HEK293 (cell line): ENCODE measurements at regions not wholly inside any gene's neighbourhood (a gene's known extent, or its start where the extent isn't known, plus 50 kb on each side); places are given as distances from the start of the nearest gene placed in this dataset.
"Not testable (repeated sequence)": the region's sequence is repeated elsewhere in the genome, so short reads cannot be mapped to it uniquely, and the experiment has no call there.

ENCODE experiments used
- CTCF ChIA-PET: fragments of 350-600 bp; formaldehyde crosslinking; extraction: SDS; loops from one replicate; lab custom pipeline; 2021; ENCODE audit warnings: antibody characterized with exemption; lab: Yijun Ruan, JAX
- POLR2A ChIA-PET: fragments of 300-600 bp; formaldehyde crosslinking; extraction: SDS; loops from one replicate; lab custom pipeline; 2020; ENCODE audit warnings: antibody characterized with exemption, inconsistent platforms; lab: Yijun Ruan, JAX
- H3K27ac ChIP-seq: fragments of 200-500 bp; sonication (Bioruptor generic); 2 replicates; pipeline ENCODE4 v1.5.1; 2014; ENCODE audit warnings: low read depth, low read length, control low read depth, inconsistent platforms; ENCODE audit errors: extremely low read depth
- H3K36me3 ChIP-seq, 2 experiments: fragments of 200-500 bp in 1 of 2; sonication (Bioruptor generic) in 1 of 2; 1 replicate in 1 of 2; 2 replicates in 1 of 2; pipeline ENCODE4 v1.5.1; 2014 to 2017; ENCODE audit warnings: inconsistent platforms in 2 of 2, low read length in 2 of 2; ENCODE audit not compliant: control insufficient read depth in 2 of 2, insufficient read depth in 1 of 2
- H3K4me1 ChIP-seq: fragments of 200-500 bp; sonication (Bioruptor generic); 2 replicates; pipeline ENCODE4 v1.5.1; 2014; ENCODE audit warnings: mild to moderate bottlenecking, low read length, inconsistent platforms; ENCODE audit not compliant: control insufficient read depth, insufficient read depth
- H3K4me3 ChIP-seq: 2 replicates; pipeline ENCODE4 v1.5.1; 2011; ENCODE audit warnings: low read depth, mild to moderate bottlenecking, control low read depth, low read length, moderate library complexity
- H3K9me3 ChIP-seq: fragments of 200-500 bp; sonication (Bioruptor generic); 2 replicates; pipeline ENCODE4 v1.5.1; 2014; ENCODE audit warnings: low read depth, low read length, inconsistent platforms; ENCODE audit not compliant: control insufficient read depth, insufficient read depth
- ZBTB8A ChIP-seq: fragments of 450-650 bp; formaldehyde crosslinking; IDR thresholded peaks from 2 replicates; pipeline ENCODE4 v1.5.1; 2016; ENCODE audit warnings: missing biosample characterization, missing genetic modification characterization
- ZEB2 ChIP-seq: fragments of 450-650 bp; formaldehyde crosslinking; IDR thresholded peaks from 2 replicates; pipeline ENCODE4 v1.5.1; 2016; ENCODE audit warnings: missing biosample characterization, missing genetic modification characterization
- ZFP37 ChIP-seq: fragments of 450-650 bp; formaldehyde crosslinking; IDR thresholded peaks from 2 replicates; pipeline ENCODE4 v1.5.1; 2016; ENCODE audit warnings: missing biosample characterization, missing genetic modification characterization
- ZFP69B ChIP-seq: fragments of 450-650 bp; formaldehyde crosslinking; IDR thresholded peaks from 2 replicates; pipeline ENCODE4 v1.5.1; 2016; ENCODE audit warnings: missing biosample characterization, missing genetic modification characterization
- ZNF133 ChIP-seq: fragments of 450-650 bp; formaldehyde crosslinking; IDR thresholded peaks from 2 replicates; pipeline ENCODE4 v1.5.1; 2016; ENCODE audit warnings: missing biosample characterization, missing genetic modification characterization
- ZNF2 ChIP-seq: fragments of 450-650 bp; formaldehyde crosslinking; IDR thresholded peaks from 2 replicates; pipeline ENCODE4 v1.5.1; 2016; ENCODE audit warnings: missing biosample characterization, missing genetic modification characterization
- ZNF223 ChIP-seq: fragments of 450-650 bp; formaldehyde crosslinking; IDR thresholded peaks from 2 replicates; pipeline ENCODE4 v1.5.1; 2016; ENCODE audit warnings: missing biosample characterization, missing genetic modification characterization
- ZNF37A ChIP-seq: fragments of 450-650 bp; IDR thresholded peaks from 2 replicates; pipeline ENCODE4 v1.5.1; 2018; ENCODE audit warnings: missing biosample characterization, missing genetic modification characterization
- ZNF521 ChIP-seq: fragments of 450-650 bp; formaldehyde crosslinking; IDR thresholded peaks from 2 replicates; pipeline ENCODE4 v1.5.1; 2017; ENCODE audit warnings: missing biosample characterization, mild to moderate bottlenecking, missing genetic modification characterization
- ZNF571 ChIP-seq: fragments of 450-650 bp; formaldehyde crosslinking; IDR thresholded peaks from 2 replicates; pipeline ENCODE4 v1.5.0; 2017; ENCODE audit warnings: missing biosample characterization, missing genetic modification characterization
- ZNF610 ChIP-seq: fragments of 450-650 bp; formaldehyde crosslinking; IDR thresholded peaks from 2 replicates; pipeline ENCODE4 v1.5.1; 2016; ENCODE audit warnings: missing biosample characterization, missing genetic modification characterization, borderline replicate concordance
- ZNF654 ChIP-seq: fragments of 450-650 bp; formaldehyde crosslinking; IDR thresholded peaks from 2 replicates; pipeline ENCODE4 v1.5.1; 2016; ENCODE audit warnings: low read depth, missing biosample characterization, missing genetic modification characterization
- ZNF707 ChIP-seq: fragments of 450-650 bp; formaldehyde crosslinking; IDR thresholded peaks from 2 replicates; pipeline ENCODE4 v1.5.1; 2016; ENCODE audit warnings: missing biosample characterization, missing genetic modification characterization
- ZNF837 ChIP-seq: fragments of 450-650 bp; formaldehyde crosslinking; IDR thresholded peaks from 2 replicates; pipeline ENCODE4 v1.5.1; 2016; ENCODE audit warnings: missing biosample characterization, missing genetic modification characterization
- TF ChIP-seq, protein P1 (sequence below): fragments of 450-650 bp; formaldehyde crosslinking; IDR thresholded peaks from 2 replicates; pipeline ENCODE4 v1.5.1; 2017; ENCODE audit warnings: missing biosample characterization, mild to moderate bottlenecking, missing genetic modification characterization, moderate library complexity
- TF ChIP-seq, protein P2 (sequence below): fragments of 450-650 bp; formaldehyde crosslinking; IDR thresholded peaks from 2 replicates; pipeline ENCODE4 v1.5.1; 2016; ENCODE audit warnings: missing biosample characterization, missing genetic modification characterization
- TF ChIP-seq, protein P3 (sequence below): fragments of 450-650 bp; formaldehyde crosslinking; conservative IDR thresholded peaks from 2 replicates; pipeline ENCODE4 v1.5.1; 2016; ENCODE audit warnings: low read depth, missing biosample characterization, missing genetic modification characterization
- TF ChIP-seq, protein P4 (sequence below): fragments of 450-650 bp; formaldehyde crosslinking; IDR thresholded peaks from 2 replicates; pipeline ENCODE4 v1.5.1; 2016; ENCODE audit warnings: missing biosample characterization, missing genetic modification characterization
- TF ChIP-seq, protein P5 (sequence below): fragments of 450-650 bp; formaldehyde crosslinking; IDR thresholded peaks from 2 replicates; pipeline ENCODE4 v1.5.1; 2017; ENCODE audit warnings: missing biosample characterization, missing genetic modification characterization

DNA sequence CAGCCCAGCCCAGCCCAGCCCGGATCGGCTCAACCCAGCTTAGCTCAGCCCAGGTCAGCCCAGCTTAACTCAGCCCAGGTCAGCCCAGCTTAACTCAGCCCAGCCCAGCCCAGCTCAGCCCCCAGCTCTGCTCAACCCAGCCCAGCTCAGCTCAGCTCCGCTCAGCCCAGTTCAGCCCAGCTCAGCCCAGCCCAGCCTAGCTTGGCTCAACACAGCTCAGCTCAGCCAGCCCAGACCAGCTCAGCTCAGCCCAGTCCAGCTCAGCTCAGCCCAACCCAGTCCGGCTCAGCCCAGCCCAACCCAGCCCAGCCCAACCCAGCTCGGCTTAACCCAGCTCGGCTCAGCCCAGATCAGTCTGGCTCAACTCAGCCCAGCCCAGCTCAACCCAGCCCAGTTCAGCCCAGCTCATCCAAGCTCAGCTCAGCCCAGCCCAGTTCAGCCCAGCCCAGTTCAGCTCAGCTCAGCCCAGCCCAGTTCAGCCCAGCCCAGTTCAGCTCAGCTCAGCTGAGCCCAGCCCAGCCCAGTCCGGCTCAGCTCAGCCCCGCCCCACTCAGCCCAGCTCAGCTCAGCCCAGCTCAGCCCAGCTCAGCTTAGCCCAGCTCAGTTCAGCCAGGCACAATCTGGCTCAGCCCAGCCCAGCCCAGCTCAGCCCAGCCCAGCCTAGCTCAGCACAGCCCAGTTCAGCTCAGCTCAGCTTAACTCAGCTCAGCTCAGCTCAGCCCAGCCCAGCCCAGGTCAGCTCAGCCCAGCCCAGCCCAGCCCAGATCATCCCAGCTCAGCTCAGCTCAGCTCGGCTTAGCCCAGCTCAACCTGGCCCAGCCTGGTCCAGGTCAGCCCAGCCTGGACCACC lies 331.7 kb downstream of the TMEM121 start:
- Histone ChIP-seq H3K36me3 (no peaks in the 10 kb centered on the region), H3K4me1 (no peaks in the 10 kb centered on the region), H3K9me3 (no peaks in the 10 kb centered on the region), H3K27ac (no peak overlapping the region), H3K4me3 (no peak overlapping the region)
- peak; percentile 37; the same call in 1 of the 2 replicates for TF ChIP-seq ZBTB8A (tag by site-specific recombination)
- TF ChIP-seq, protein P1, sequence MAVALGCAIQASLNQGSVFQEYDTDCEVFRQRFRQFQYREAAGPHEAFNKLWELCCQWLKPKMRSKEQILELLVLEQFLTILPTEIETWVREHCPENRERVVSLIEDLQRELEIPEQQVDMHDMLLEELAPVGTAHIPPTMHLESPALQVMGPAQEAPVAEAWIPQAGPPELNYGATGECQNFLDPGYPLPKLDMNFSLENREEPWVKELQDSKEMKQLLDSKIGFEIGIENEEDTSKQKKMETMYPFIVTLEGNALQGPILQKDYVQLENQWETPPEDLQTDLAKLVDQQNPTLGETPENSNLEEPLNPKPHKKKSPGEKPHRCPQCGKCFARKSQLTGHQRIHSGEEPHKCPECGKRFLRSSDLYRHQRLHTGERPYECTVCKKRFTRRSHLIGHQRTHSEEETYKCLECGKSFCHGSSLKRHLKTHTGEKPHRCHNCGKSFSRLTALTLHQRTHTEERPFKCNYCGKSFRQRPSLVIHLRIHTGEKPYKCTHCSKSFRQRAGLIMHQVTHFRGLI: peak; percentile 87
- no peak for TF ChIP-seq ZNF2 (tag by site-specific recombination)
- ChIA-PET CTCF (no interaction called here), POLR2A (interaction anchor here (0.6 kb wide), 1 partner anchor 18 kb away, joined by 3 read pairs; no protein-coding TSS in a partner anchor)

DNA sequence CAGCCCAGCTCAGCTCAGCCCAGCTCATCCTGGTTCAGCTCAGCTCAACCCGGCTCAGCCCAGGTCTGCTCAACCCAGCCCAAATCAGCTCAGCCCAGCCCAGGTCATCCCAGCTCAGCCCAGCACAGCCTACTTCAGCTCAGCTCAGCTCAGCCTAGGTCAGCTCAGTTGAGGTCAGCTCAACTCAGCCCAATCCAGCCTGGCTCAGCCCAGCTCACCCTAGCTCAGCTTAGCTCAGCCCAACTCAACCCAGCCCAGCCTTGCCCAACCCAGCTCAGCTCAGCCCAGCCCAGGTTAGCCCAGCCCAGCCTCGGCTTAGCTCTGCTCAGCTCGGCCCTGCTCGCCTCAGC lies 332.3 kb downstream of the TMEM121 start:
- Histone ChIP-seq H3K4me1 (no peaks in the 10 kb centered on the region), H3K36me3 (no peaks in the 10 kb centered on the region), H3K4me3 (no peak overlapping the region), H3K9me3 (no peaks in the 10 kb centered on the region), H3K27ac (no peak overlapping the region)
- ChIA-PET POLR2A (no interaction called here), CTCF (no interaction called here)
- TF ChIP-seq, protein P2, sequence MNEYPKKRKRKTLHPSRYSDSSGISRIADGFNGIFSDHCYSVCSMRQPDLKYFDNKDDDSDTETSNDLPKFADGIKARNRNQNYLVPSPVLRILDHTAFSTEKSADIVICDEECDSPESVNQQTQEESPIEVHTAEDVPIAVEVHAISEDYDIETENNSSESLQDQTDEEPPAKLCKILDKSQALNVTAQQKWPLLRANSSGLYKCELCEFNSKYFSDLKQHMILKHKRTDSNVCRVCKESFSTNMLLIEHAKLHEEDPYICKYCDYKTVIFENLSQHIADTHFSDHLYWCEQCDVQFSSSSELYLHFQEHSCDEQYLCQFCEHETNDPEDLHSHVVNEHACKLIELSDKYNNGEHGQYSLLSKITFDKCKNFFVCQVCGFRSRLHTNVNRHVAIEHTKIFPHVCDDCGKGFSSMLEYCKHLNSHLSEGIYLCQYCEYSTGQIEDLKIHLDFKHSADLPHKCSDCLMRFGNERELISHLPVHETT: no peak
- TF ChIP-seq ZNF610 (tag by site-specific recombination) (no peak), ZNF133 (tag by site-specific recombination) (no peak), ZNF707 (tag by site-specific recombination) (no peak), ZFP69B (tag by site-specific recombination) (no peak), ZEB2 (tag by site-specific recombination) (no peak), ZNF223 (tag by site-specific recombination) (no peak), ZFP37 (no peak), ZNF654 (no peak), ZNF521 (tag by site-specific recombination) (no peak), ZNF837 (tag by site-specific recombination) (no peak), ZNF571 (tag by site-specific recombination) (no peak), ZNF37A (tag by site-specific recombination) (no peak)
- TF ChIP-seq, protein P3, sequence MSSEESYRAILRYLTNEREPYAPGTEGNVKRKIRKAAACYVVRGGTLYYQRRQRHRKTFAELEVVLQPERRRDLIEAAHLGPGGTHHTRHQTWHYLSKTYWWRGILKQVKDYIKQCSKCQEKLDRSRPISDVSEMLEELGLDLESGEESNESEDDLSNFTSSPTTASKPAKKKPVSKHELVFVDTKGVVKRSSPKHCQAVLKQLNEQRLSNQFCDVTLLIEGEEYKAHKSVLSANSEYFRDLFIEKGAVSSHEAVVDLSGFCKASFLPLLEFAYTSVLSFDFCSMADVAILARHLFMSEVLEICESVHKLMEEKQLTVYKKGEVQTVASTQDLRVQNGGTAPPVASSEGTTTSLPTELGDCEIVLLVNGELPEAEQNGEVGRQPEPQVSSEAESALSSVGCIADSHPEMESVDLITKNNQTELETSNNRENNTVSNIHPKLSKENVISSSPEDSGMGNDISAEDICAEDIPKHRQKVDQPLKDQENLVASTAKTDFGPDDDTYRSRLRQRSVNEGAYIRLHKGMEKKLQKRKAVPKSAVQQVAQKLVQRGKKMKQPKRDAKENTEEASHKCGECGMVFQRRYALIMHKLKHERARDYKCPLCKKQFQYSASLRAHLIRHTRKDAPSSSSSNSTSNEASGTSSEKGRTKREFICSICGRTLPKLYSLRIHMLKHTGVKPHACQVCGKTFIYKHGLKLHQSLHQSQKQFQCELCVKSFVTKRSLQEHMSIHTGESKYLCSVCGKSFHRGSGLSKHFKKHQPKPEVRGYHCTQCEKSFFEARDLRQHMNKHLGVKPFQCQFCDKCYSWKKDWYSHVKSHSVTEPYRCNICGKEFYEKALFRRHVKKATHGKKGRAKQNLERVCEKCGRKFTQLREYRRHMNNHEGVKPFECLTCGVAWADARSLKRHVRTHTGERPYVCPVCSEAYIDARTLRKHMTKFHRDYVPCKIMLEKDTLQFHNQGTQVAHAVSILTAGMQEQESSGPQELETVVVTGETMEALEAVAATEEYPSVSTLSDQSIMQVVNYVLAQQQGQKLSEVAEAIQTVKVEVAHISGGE (tag by site-specific recombination): no peak
- TF ChIP-seq, protein P4, sequence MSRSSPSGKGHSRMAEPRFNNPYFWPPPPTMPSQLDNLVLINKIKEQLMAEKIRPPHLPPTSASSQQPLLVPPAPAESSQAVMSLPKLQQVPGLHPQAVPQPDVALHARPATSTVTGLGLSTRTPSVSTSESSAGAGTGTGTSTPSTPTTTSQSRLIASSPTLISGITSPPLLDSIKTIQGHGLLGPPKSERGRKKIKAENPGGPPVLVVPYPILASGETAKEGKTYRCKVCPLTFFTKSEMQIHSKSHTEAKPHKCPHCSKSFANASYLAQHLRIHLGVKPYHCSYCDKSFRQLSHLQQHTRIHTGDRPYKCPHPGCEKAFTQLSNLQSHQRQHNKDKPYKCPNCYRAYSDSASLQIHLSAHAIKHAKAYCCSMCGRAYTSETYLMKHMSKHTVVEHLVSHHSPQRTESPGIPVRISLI (tag by site-specific recombination): no peak
- TF ChIP-seq, protein P5, sequence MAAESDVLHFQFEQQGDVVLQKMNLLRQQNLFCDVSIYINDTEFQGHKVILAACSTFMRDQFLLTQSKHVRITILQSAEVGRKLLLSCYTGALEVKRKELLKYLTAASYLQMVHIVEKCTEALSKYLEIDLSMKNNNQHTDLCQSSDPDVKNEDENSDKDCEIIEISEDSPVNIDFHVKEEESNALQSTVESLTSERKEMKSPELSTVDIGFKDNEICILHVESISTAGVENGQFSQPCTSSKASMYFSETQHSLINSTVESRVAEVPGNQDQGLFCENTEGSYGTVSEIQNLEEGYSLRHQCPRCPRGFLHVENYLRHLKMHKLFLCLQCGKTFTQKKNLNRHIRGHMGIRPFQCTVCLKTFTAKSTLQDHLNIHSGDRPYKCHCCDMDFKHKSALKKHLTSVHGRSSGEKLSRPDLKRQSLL (tag by site-specific recombination): no peak

DNA sequence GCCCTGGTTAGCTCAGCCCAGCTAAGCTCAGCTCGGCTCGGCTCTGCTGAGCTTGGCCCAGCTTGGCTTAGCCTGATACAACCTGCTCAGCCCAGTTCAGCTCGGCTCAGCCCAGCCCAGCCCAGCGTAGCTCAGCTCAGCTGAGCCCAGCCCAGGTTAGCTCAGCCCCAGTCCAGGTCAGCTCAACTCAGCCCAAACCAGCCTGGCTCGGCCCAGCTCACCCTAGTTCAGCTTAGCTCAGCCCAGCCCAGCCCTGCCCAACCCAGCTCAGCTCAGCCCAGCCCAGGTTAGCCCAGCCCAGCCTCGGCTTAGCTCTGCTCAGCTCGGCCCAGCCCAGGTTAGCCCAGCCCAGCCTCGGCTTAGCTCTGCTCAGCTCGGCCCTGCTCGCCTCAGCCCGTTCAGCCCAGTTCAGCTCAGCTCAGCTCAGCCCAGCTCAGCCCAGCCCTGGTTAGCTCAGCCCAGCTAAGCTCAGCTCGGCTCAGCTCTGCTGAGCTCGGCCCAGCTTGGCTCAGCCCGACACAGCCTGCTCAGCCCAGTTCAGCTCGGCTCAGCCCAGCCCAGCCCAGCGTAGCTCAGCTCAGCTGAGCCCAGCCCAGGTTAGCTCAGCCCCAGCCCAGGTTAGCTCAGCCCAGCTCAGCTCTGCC lies 332.8 kb downstream of the TMEM121 start:
- H3K9me3 ChIP-seq, CTCF ChIA-PET: not testable (repeated sequence)

More for the DNA sequence above, 332.8 kb downstream of the TMEM121 start:
- H3K36me3 ChIP-seq, H3K4me1 ChIP-seq, H3K4me3 ChIP-seq, POLR2A ChIA-PET, H3K27ac ChIP-seq: not testable (repeated sequence)
